ENCODE measurements at regions not wholly inside any gene's neighbourhood (a gene's known extent, or its start where the extent isn't known, plus 50 kb on each side); places are given as distances from the start of the nearest gene placed in this dataset.

GRCh38 chr12:28877854-28878253 is 271.2 kb upstream of the FAR2 start:
- ChIA-PET CTCF (no interaction called here), POLR2A (no interaction called here)
- H3K27ac Mint-ChIP-seq, result no peak overlapping the region
- H3K4me3 Mint-ChIP-seq, result no peak overlapping the region
- H3K9me3 Mint-ChIP-seq, result no peaks in the 10 kb centered on the region
- no peak for TF ChIP-seq CTCF (IDR thresholded peaks at IDR 0.05)
- no peaks in the 10 kb centered on the region for H3K4me1 Mint-ChIP-seq (ENCODE audit: low read depth)
- intact Hi-C loops (cut with micrococcal nuclease), result no loop called here
- H3K27me3 Mint-ChIP-seq, result no peaks in the 10 kb centered on the region
- H3K36me3 Mint-ChIP-seq (ENCODE audit: low read depth), result no peaks in the 10 kb centered on the region
- DNase-seq (no peak), ATAC-seq (no peak)

GRCh38 chr12:28878629-28879028 is 270.4 kb upstream of the FAR2 start:
- Mint-ChIP-seq H3K27ac (no peak overlapping the region), H3K27me3 (no peaks in the 10 kb centered on the region), H3K36me3 (ENCODE audit: low read depth) (no peaks in the 10 kb centered on the region), H3K9me3 (no peaks in the 10 kb centered on the region), H3K4me1 (ENCODE audit: low read depth) (no peaks in the 10 kb centered on the region), H3K4me3 (no peak overlapping the region)
- ChIA-PET POLR2A (no interaction called here), CTCF (no interaction called here)
- intact Hi-C loops (cut with micrococcal nuclease), result no loop called here
- no peak for ATAC-seq
- DNase-seq, result no peak
- TF ChIP-seq CTCF (IDR thresholded peaks at IDR 0.05), result no peak

GRCh38 chr12:28879379-28879778 is 269.7 kb upstream of the FAR2 start:
- H3K4me3 Mint-ChIP-seq, result no peak overlapping the region
- H3K27ac Mint-ChIP-seq, result no peak overlapping the region
- intact Hi-C loops (cut with micrococcal nuclease), result no loop called here
- ATAC-seq (no peak), DNase-seq (no peak)
- POLR2A ChIA-PET, result no interaction called here
- no peaks in the 10 kb centered on the region for H3K36me3 Mint-ChIP-seq (ENCODE audit: low read depth)
- CTCF ChIA-PET, result no interaction called here
- H3K4me1 Mint-ChIP-seq (ENCODE audit: low read depth), result no peaks in the 10 kb centered on the region
- no peak for TF ChIP-seq CTCF (IDR thresholded peaks at IDR 0.05)
- H3K27me3 Mint-ChIP-seq, result no peaks in the 10 kb centered on the region
- no peaks in the 10 kb centered on the region for H3K9me3 Mint-ChIP-seq

GRCh38 chr12:28882444-28882843 is 266.6 kb upstream of the FAR2 start:
- Mint-ChIP-seq H3K27ac (no peak overlapping the region), H3K36me3 (ENCODE audit: low read depth) (no peaks in the 10 kb centered on the region), H3K27me3 (no peaks in the 10 kb centered on the region), H3K4me1 (ENCODE audit: low read depth) (no peaks in the 10 kb centered on the region), H3K9me3 (no peaks in the 10 kb centered on the region), H3K4me3 (no peak overlapping the region)
- intact Hi-C loops (cut with micrococcal nuclease), result no loop called here
- ChIA-PET POLR2A (no interaction called here), CTCF (no interaction called here)
- ATAC-seq, result no peak
- no peak for TF ChIP-seq CTCF (IDR thresholded peaks at IDR 0.05)
- no peak for DNase-seq

GRCh38 chr12:28883406-28883997 is 265.6 kb upstream of the FAR2 start:
- Mint-ChIP-seq H3K4me1 (ENCODE audit: low read depth) (no peaks in the 10 kb centered on the region), H3K36me3 (ENCODE audit: low read depth) (no peaks in the 10 kb centered on the region), H3K4me3 (no peak overlapping the region), H3K27ac (no peak overlapping the region), H3K27me3 (no peaks in the 10 kb centered on the region), H3K9me3 (no peaks in the 10 kb centered on the region)
- intact Hi-C loops (cut with micrococcal nuclease), result no loop called here
- TF ChIP-seq CTCF (IDR thresholded peaks at IDR 0.05), result no peak
- ChIA-PET CTCF (no interaction called here), POLR2A (no interaction called here)
- ATAC-seq, result no peak
- DNase-seq, result no peak

Data from activated CD8-positive, alpha-beta T cell treated with anti-CD3 and anti-CD28 coated beads for 36 hours (primary cell).